Right forelimb (tissue), 1 donor: ENCODE measurements at regions not wholly inside any gene's neighbourhood (a gene's known extent, or its start where the extent isn't known, plus 50 kb on each side); places are given as distances from the start of the nearest gene placed in this dataset.
A peak's percentile ranks its signal among the peaks of the same experiment; 100 is the strongest.

Source experiments
- DNase-seq: peaks from one replicate; pipeline ENCODE4 v3.0.0-alpha.2; 2018

DNA sequence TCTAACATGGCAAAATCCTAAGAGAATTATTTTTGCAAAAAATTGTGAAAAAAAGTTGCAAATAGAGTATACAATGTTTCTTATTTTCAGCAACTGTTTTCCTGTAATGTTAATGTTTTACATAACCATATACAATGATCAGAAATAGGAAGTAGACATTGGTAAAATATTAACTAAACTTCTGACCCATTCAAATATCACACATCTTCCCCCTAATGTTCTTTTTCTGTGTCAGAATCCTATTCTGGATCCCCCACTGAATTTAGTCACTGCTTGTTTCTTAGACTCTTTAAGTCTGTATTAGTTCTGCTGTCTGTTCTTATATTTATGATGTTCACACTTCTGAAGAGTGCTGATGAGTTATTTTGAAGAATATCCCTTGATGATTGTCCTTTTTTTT, 62.0 kb downstream of the HFE start:
- DNase-seq = no peak

DNA sequence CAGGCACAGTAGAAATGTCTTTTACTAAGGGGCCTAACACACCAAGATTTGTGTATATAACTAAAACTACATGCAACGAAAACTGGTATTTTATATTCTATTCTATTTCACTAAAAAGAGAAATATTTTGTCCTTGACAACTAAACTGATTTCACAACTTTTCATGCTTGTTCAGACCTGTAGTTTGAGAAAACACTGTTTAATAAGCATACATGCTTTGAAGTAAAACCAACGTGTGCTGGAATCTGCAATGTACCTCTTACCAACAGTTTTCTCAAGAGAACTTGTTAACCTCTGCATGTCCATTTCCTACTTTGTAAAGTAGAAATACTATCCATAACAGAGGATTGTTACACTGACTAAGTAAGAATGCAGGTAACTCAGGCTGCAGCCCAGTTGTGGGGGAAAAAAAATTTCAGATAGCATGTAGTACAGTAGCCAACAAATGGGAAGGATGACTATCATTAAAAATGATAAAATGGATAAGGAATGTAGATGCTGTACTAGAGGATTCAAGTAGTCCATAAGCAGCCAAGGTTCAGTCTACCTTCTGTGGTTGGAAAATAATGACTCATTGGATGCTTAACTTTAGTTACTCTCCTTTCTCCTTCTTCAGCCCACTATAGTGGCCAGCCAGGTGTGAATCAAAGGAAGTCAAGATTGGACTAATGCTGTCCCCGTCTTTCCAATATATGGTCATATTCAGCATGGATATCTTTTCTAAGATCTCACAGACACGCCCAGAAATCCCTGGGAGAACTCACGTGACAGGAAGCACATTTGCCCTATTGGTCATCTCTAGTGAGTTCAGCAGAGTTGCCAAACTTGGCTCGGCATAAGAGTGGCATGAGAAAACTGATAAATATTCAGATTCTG, 65.2 kb downstream of the HFE start:
- no peak for DNase-seq

DNA sequence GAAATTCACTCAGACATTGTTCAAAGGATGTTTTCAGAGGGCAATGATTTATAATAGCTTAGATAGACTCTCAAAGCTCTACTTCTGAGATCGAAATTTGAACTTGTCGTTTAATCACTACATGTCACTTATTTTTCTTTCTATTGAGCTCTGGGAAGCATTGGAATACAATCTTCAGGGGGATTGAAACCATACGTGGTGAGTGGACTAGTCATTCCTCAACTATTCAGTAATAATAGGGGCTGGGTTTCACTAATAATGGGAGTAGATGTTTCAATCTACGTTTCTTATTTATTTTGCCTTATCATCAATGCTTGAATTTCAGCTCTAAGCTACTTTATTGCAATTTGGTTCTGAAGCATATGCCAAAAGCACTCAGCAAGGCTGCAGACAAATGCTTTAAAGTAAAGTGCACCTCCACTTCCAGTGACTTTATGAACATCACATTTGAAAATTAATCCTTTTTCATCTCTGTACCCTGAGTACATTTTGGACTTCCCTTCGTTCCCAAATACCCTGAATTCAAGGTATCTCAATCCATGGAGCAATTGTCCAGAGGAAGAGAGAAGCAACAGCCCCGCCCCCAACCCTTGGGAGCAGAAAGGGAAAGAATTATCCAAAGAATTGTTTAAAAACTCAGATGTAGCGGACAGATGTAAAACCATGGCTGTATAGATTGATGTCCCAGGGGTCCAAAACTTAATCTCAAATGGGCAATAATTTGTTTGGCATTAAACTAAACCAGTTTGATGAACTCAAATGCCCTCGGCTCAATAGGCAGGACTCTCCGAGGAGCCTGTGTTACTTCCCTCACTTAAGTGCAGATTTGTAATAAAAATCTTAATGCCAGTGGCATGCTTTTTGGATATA, 68.1 kb downstream of the HFE start:
- peak; percentile 76 for DNase-seq

DNA sequence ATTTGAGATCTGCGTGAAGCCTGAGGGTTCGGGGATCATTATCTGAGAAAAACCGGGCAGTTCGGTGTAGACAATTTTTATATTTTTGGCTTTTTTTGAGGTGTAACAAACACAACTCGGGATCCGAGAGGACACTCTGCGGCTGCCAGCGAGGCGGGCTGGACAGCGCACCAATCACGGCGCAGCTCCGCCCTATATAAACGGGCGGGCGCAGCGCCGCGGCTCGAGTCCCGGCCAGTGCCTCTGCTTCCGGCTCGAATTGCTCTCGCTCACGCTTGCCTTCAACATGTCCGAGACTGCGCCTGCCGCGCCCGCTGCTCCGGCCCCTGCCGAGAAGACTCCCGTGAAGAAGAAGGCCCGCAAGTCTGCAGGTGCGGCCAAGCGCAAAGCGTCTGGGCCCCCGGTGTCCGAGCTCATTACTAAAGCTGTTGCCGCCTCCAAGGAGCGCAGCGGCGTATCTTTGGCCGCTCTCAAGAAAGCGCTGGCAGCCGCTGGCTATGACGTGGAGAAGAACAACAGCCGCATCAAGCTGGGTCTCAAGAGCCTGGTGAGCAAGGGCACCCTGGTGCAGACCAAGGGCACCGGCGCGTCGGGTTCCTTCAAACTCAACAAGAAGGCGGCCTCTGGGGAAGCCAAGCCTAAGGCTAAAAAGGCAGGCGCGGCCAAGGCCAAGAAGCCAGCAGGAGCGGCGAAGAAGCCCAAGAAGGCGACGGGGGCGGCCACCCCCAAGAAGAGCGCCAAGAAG, 69.0 kb downstream of the HFE start:
- peak; percentile 98 for DNase-seq

DNA sequence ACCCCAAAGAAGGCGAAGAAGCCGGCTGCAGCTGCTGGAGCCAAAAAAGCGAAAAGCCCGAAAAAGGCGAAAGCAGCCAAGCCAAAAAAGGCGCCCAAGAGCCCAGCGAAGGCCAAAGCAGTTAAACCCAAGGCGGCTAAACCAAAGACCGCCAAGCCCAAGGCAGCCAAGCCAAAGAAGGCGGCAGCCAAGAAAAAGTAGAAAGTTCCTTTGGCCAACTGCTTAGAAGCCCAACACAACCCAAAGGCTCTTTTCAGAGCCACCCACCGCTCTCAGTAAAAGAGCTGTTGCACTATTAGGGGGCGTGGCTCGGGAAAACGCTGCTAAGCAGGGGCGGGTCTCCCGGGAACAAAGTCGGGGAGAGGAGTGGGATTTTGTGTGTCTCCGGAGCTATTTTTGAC, 69.6 kb downstream of the HFE start:
- DNase-seq = no peak

DNA sequence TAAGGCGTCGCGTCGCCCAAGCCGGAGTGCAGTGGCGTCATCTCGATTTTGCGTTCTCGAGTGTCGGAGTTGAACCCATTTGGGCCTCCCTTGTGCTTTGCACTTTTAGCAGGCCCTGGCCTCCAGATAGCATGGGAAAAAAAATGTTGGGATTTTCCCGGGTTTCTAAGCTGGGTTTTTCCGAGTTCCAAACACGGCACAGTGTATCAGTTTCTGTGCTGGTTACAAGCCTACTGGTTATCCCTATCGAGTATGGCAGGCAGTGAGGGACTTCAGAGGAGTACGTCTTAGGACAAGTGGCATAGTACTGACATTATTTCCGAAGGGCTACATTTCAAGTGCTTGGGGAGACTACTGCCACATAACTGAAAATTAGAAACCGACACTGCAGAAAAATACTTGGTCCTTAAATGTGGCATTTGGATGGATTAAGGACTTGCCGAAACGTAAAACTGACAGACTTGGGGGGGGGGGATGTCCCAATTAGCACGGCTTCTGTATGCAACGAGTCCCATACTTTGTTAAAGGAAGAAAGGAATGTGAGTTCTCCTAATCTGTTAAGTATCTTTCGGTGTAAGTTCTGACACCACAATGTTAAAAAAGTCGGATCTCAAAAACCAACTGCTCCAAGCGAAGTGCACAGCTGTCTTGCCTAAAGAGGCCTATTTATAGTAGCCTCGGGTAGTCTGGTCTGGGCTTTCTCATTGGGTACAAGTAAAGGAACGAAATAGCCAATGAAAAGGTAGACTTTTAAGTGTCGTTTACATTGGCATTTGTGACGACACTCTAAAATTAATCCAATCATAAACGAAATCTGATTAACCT, 70.2 kb downstream of the HFE start:
- DNase-seq = peak; percentile 89

DNA sequence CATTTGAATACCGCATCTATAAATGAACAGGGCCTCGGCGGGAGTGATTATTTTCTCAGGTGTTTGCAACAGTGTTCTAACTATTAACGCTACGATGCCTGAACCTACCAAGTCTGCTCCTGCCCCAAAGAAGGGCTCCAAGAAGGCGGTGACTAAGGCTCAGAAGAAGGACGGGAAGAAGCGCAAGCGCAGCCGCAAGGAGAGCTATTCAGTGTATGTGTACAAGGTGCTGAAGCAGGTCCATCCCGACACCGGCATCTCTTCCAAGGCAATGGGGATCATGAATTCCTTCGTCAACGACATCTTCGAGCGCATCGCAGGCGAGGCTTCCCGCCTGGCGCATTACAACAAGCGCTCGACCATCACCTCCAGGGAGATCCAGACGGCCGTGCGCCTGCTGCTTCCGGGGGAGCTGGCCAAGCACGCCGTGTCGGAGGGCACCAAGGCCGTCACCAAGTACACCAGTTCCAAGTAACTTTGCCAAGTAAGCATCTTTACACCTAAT, 70.9 kb downstream of the HFE start:
- peak; percentile 90 for DNase-seq

DNA sequence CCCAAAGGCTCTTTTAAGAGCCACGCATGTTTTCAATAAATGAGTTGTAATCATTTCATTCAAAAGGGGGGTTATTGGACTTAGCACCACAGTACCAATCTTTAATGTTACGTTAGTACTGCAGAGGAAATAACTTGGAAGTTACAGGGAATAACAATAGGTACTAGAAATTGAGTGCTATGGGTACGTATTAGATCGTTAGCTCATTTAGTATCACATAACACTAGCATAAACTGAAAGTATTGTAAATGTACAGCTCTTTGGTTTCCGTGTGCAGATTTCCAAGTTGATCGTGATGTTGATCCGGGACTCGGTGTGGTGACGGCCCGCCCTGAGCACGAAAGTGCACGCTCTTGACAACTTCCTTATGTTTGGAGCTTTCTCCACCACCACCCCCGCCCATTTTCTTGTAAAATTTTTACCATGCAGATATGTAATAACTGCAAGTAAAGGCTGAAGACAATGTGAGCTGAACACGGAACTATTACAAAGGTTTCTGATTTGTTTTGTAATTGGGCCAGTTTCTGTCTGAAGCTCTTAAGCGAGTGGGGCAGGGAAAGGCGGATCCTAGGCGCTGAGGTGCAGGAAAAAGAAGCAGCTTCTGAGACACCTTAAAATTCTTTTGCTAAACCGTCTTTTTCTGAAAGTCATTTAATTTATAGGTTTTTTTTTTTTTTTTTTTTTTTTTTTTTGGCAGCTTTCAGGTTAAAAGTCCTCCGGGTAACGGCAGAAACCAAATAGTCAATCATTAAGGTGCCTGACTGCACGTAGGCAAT, 71.5 kb downstream of the HFE start:
- DNase-seq = peak; percentile 78

DNA sequence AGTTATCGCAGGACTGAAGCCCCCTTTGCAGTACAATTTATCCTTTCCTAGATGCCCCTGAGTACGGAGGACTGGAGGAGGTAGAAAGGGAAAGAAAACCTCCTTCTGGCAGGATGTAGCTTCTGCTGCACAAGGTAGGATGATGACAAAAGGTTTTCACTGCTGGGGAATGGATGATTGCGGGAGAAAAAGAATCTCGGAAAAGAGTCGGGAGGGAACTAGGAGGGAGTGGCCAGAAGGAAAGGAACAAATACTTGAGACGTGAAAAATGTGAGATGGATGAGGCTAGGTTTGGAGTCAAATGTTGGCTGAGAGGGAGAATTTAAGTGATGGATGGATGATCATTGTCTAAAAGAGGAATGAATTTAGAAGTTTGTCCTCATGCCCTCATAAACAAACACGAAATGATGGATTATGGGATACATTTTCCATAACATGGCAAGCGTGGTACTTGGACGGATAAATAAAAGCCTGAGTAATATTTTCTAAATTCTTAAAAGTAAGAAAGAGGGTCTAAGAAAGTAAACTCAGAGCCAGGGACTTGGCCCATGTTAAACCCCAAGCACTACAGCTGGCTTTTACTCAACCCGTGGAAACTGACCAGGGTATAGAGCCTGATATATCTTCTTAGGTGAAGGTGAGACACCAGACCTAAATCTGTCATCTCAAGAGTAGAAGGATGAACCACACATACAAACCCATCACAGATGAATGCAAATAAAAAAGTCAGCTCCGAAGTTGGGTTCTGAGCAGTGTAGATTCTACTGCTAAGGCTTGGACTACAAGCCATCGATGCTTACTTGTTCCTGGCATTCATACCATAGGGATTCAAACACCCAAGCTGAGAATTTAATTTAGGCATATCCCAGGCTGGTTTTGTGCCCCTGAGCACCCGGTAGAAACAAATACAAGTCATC, 72.4 kb downstream of the HFE start:
- peak; percentile 76 for DNase-seq

DNA sequence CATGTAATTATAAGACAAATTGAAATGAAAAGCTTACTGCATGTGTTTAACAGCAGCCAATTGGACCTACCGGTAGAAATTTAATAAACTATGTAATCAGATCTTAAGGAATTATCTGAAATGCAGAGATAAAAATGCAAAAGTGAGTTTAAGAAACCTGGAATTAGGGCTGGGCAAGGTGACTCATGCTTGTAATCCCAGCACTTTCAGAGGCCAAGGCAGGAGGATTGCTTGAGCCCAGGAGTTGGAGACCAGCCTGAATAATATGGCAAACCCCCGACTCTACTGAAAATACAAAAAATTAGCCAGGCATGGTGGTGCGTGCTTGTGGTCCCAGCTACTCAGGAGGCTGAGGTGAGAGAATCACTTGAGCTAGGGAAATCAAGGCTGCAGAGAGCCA, 74.1 kb downstream of the HFE start:
- no peak for DNase-seq

DNA sequence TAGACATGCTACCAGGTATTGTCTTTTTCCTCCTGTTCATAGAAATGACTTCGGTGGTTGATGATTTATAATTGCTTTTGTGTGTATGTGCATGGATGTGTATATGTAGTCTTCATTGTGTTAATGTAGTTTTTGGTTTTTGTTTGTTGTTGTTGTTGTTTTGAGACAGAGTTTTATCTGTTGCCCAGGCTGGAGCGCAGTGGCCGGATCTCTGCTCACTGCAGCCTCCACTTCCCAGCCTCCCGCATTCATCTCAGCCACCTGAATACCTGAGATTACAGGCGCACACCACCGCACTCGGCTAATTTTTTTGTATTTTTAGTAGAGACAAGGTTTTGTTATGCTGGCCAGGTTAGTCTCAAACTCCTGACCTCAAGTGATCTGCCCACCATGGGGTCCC, 75.2 kb downstream of the HFE start:
- no peak for DNase-seq

DNA sequence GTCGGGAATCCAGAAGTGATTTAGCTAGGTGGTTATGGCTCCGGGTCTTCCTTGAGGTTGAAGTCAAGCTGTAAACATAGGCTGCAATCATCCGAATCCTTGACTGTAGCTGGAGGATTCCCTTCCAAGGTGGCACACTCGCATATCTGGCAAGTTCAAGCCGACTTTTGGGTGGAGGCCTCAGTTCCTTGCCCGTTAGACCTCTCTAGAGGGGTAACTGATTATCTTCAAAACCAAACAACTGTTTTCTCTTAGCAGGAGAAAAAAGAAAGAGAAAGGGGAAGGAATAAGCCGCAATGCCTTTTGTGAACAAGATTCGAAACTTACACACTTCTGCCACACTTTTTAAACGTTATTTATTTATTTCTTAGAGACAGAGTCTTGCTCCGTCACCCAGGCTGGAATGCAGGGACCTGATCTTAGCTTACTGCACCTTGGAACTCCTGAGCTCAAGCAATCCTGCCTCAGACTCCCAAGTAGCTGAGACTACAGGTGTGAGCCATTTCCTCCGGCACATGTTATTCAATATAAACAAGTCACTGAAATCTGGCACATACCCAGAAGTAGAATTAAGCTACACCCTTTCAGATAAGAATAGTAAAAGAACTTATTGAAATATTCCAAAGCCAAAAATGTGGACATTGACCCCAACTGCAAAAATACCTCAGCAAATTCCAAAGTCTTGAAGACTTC, 76.3 kb downstream of the HFE start:
- no peak for DNase-seq

DNA sequence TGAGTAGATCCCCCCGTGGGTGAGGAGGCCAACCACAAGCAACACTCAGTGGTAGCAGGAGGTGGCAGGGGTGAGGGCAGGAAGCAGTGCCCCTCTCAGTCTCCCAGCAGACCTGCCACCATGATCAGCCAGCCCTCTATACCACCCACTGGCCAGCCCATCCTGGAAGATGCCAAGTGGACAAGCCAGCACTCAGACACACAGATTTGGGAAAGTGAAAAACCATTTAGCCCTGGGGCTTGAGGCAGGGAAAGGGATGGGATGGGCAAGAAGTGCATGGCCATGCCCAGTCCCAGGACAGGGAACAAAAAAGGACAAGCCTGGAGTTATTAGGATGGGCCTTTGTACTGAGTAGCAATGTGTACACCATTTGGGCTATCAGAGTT, 76.9 kb downstream of the HFE start:
- DNase-seq = no peak

DNA sequence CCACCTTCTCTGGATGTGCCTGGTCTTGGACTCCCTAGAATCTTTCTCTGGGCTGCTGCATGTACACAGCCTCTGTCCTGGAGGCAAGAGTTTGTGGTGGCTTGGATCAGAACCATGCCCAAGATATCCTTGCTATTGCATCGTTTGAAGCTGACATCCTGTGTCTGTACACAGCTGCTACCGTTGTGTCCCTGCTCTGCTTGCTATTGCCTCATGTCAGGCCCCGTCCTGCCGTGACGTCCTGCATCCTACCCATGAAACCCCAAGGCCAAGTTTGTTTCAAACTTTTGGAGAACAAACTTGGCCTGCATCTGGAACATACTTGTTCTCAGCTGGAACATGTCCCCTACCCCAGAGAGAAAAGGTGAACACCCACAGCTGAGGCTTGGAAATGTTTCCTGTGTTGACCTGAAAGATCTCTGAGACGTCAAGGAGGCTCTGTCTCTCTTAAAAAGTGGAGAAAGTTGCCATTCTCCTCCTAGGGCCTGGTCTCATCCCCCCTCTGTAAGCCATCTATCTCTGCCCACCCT, 78.1 kb downstream of the HFE start:
- DNase-seq = no peak

DNA sequence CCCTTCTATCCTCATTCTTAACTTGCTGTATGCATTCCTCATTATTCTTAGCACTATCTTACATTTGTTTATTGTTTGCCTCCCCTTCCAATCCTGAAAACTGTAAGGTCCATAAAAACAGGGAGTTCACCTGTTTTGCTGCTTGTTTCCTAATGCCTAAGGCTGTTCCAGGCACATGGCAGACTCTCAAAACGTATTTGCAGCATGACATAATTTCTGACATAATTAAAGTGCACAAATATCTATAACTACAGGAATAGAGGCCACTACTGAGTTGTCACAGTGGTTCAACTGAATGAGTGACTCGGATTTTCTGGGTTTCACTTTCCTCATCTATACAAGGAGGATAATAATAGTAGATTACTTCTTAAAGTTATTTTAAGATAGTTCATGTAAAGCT, 83.0 kb downstream of the HFE start:
- DNase-seq = no peak

DNA sequence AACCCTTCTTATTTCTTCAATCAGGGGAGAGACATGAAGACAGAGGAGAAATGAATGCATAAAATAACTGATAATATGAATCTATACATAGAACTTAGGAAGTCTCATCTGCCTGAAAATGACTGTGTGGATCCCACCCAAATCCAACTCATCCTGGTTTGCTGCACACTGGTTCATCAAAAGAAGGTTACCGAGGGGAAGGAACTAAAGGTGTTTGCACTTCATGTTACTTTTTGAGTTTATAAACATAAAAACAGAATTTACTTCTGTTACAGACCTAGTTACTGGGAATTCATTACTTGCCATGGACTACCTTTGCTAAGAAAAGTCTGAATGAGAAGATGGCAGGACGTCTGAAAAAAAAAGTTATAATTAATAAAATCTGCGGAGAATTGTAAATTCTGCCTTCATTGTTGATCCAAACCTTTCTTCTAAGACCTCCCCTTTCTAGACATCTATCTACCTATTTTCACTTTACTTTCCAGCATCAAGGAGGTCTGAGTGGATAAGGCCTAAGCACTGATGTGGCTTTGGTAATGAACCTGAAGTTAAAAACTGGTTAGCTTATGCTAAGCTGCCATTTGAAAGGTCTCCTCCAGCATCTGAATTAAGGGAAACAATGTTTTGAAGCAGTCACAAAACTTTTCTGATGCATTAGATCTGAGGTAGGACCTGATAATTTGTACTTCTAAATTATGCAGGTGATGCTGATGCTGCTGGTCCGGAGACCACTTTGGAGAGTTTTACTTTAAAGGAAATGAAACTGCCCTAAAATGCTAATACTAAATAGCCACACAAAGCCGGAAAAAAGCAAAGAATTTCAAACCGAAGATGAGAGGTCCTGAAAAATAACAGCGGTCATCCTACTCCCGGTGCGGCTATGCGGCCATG, 84.0 kb downstream of the HFE start:
- no peak for DNase-seq

DNA sequence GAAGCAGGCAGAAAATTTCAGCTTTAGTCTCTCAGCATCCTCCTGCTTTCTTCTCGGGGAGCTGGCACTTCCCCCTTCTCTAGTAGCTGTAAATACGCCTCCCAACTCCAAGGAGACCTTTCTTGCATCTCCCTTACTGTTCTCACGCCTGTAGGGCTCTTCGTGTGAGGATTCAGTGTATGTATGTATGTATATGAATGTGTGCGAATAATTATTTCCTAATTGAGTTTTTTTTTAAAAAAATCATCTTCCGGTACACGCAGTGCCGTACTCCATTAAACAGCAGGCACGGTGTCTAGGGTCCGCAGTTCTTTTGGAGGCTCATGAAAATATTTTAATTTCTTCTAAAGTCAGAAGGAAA, 85.4 kb downstream of the HFE start:
- DNase-seq = no peak

DNA sequence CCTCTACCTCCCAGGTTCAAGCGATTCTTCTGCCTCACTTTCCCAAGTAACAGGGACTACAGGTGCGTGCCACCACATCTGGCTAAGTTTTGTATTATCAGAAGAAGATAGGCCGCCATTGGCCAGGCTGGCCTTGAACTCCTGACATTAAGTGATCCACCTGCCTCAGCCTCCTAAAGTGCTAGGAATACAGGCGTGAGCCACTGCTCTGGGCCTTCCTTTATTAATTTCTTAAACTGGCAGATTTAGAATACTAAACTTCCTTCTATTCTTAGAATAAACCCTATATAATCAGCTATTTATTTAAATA, 86.6 kb downstream of the HFE start:
- no peak for DNase-seq

DNA sequence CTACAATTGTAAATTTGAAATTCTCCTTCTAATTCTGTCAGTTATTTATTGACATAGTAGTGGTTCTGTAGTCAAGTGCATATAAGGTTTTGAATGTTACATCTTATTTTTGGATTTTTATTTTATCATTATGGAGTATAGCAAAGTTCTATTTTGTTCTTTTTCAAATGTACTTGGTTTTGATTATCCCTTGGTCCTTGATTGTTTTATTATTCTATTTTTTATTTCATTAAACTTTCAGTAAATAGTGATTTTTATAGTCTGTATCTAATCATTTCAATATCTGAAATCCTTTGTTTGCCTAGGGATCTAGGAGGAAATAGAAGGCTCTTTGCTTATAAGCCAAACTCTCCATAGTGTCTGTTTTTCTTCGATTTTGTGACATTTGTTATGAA, 87.8 kb downstream of the HFE start:
- DNase-seq = no peak
